Kidney (tissue), 13 donors: ENCODE measurements at regions not wholly inside any gene's neighbourhood (a gene's known extent, or its start where the extent isn't known, plus 50 kb on each side); places are given as distances from the start of the nearest gene placed in this dataset.
A peak's percentile ranks its signal among the peaks of the same experiment; 100 is the strongest.

Experiments
- DNase-seq, 5 donors: peaks; one replicate each; pipeline ENCODE4 v3.0.0-alpha.2; 2013 to 2020
- FAIRE-seq: peaks from 2 replicates; lab custom pipeline; 2012; peaks lifted over from hg19 to GRCh38; lab: Jason Lieb, UNC
- H3K27ac ChIP-seq, 2 donors: one replicate each; pipeline ENCODE4 v1.7.0; 2013; ENCODE audit warnings: low read depth in 2 of 2, low read length in 2 of 2, inconsistent platforms in 1 of 2
- H3K27me3 ChIP-seq: one replicate; pipeline ENCODE4 v1.7.1; 2013; ENCODE audit warnings: low read length, inconsistent platforms; ENCODE audit not compliant: control insufficient read depth, insufficient read depth
- H3K36me3 ChIP-seq, 3 donors: one replicate each; pipeline versions ENCODE4 v1.7.0 to v1.7.1; 2013; ENCODE audit warnings: low read length in 3 of 3, control low read depth in 1 of 3, inconsistent platforms in 1 of 3; ENCODE audit not compliant: insufficient read depth in 3 of 3, control insufficient read depth in 2 of 3
- H3K4me1 ChIP-seq, 3 donors: one replicate each; pipeline versions ENCODE4 v1.7.0 to v1.7.1; 2013; ENCODE audit warnings: low read length in 3 of 3, inconsistent platforms in 1 of 3, low read depth in 1 of 3; ENCODE audit not compliant: control insufficient read depth in 2 of 3, insufficient read depth in 2 of 3
- H3K4me3 ChIP-seq, 3 donors: one replicate each; pipeline versions ENCODE4 v1.7.0 to v1.8.1; 2013; ENCODE audit warnings: low read length in 3 of 3, control low read depth in 1 of 3, inconsistent platforms in 1 of 3
- H3K9ac ChIP-seq, 3 donors: one replicate each; pipeline versions ENCODE4 v1.7.0 to v1.7.1; 2013; ENCODE audit warnings: low read length in 3 of 3, control low read depth in 1 of 3, inconsistent platforms in 1 of 3
- H3K9me3 ChIP-seq, 3 donors: one replicate each; pipeline versions ENCODE4 v1.7.0 to v1.7.1; 2013; ENCODE audit warnings: low read length in 3 of 3, control low read depth in 1 of 3, inconsistent platforms in 1 of 3; ENCODE audit not compliant: control insufficient read depth in 2 of 3, insufficient read depth in 1 of 3
- CTCF ChIP-seq: IDR thresholded peaks from 3 replicates; pipeline ENCODE4 v1.5.1; 2012; ENCODE audit warnings: mild to moderate bottlenecking, moderate library complexity, borderline replicate concordance; ENCODE audit not compliant: insufficient read depth; ENCODE audit errors: extremely low read depth
- intact Hi-C: fragments of 100-400 bp; cut with DNase I; formaldehyde crosslinking; loops from one replicate; pipeline ENCODE4 v1.11.1; 2022
- donor health status: control.
- donor health status: control.
- donor health status: control.
- donor health status: control.
- donor health status: control.
- donor health status: DM: yes; HTN: yes; CAD: no.
- donor health status: Normal renal cell carcinoma (clear cell type).

GRCh38 chr6:150684161-150684560, 84.5 kb downstream of the PLEKHG1 start:
- Histone ChIP-seq H3K4me3 (peak overlapping the region in 2 of 3 donors; percentile 1 to 5), H3K9ac (no peak overlapping the region), H3K36me3 (no peaks in the 10 kb centered on the region), H3K9me3 (no peaks in the 10 kb centered on the region), H3K27me3 (no peaks in the 10 kb centered on the region), H3K27ac (peak overlapping the region; percentile 65 to 80), H3K4me1 (peaks cover 0 to 6% (median 0%) of the 10 kb centered on the region in 3 donors)
- FAIRE-seq (no peak), DNase-seq (no peak)
- intact Hi-C loops: no loop called here
- TF ChIP-seq CTCF: no peak

- no peak for TF ChIP-seq CTCF
- no peak for FAIRE-seq
- Histone ChIP-seq H3K9ac (no peak overlapping the region), H3K36me3 (no peaks in the 10 kb centered on the region), H3K27me3 (no peaks in the 10 kb centered on the region), H3K9me3 (no peaks in the 10 kb centered on the region), H3K4me3 (no peak overlapping the region), H3K4me1 (peaks cover 0 to 6% (median 0%) of the 10 kb centered on the region in 3 donors), H3K27ac (peak overlapping the region; percentile 63 to 80)
- no peak for DNase-seq
- intact Hi-C loops: no loop called here
Observed at GRCh38 chr6:150684714-150685459, 85.2 kb downstream of the PLEKHG1 start.

GRCh38 chr6:150685860-150686259, 86.2 kb downstream of the PLEKHG1 start:
- no peaks in the 10 kb centered on the region for H3K9me3 ChIP-seq
- intact Hi-C loops: no loop called here
- no peaks in the 10 kb centered on the region for H3K27me3 ChIP-seq
- no peak overlapping the region for H3K9ac ChIP-seq
- FAIRE-seq: no peak
- peak in 1 of 5 donors; percentile 39 for DNase-seq
- no peak overlapping the region for H3K27ac ChIP-seq
- H3K36me3 ChIP-seq: no peaks in the 10 kb centered on the region
- peak; percentile 29 for TF ChIP-seq CTCF
- peaks cover 0 to 6% (median 0%) of the 10 kb centered on the region in 3 donors for H3K4me1 ChIP-seq
- H3K4me3 ChIP-seq: no peak overlapping the region
